HG02798 (cell line): ENCODE measurements at regions not wholly inside any gene's neighbourhood (a gene's known extent, or its start where the extent isn't known, plus 50 kb on each side); places are given as distances from the start of the nearest gene placed in this dataset.

ENCODE experiments used
- ATAC-seq: cut with Tn5 transposase; IDR thresholded peaks from one replicate; pipeline ENCODE4 v1.9.1; 2021; ENCODE audit warnings: mild to moderate bottlenecking; ENCODE audit not compliant: unreplicated experiment, poor library complexity

GRCh38 chr3:170785454-170785853 is 84.5 kb downstream of the RPL22L1 start:
- ATAC-seq: no peak

GRCh38 chr3:170784406-170784805 is 85.6 kb downstream of the RPL22L1 start:
- no peak for ATAC-seq

- ATAC-seq: no peak
Observed at GRCh38 chr3:170780955-170781354, 89.0 kb downstream of the RPL22L1 start.

DNA sequence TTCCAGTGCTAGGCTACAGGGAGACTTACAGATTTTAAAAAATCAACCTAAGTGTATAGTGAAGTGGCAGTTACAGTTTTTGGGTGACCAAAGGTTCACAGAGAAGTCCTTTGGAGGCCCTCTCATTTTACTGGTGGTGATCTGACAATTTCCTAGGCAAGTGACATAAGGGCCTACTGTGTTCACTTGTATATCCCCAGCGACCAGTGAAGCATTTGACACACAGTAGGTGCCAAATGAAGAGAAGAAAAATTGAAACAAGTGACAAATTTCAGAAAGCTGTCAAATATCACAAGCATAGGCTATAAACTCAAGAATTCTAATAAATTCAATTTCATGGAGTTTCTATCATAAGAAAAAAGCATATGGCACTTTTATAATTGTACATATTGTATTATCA is 89.5 kb downstream of the RPL22L1 start:
- ATAC-seq: no peak

DNA sequence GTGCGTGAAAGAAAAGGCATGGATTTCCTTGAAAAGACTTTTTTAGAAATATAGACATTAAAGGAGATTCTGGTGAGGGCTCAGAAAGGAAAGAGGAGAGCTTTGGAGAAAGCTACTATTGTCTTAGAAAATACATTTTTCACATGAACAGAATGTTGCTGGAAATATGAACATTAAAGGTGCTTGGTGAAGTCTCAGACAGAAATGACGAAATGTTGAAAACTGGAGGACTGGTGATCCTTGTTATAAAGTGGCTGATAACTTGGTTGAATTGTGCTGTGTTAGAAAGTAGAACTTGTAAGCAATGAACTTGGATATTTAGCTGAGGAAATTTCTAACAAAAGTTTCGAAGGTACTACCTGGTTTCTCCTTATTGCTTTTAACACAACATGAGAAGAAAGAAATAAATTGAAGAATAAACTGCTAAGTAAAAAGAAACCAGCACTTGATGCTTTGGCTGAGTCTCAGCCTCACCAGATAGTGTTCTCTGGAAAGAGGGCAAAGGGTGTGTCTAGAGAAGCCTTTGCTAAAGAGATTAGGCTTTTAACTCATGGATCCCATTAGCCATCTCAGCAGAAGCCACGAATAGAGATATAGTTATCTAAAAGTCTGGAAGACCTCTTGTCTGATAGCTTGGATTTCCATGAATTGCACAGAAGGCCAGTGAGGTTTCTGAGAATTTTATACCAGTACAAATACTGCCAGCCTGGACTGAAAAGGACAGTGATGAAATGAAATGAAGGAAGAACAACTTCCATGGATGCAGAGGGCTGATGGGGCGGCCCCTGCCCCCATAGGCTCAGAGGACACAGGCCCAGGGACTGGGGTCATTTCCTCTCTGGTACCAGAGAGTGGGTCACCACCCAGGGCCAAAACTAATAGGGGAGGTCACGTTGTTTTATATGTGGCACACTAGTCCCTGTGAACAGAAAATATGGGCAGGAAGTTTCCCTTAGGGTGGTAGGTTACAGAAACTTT is 91.5 kb downstream of the RPL22L1 start:
- ATAC-seq: no peak

DNA sequence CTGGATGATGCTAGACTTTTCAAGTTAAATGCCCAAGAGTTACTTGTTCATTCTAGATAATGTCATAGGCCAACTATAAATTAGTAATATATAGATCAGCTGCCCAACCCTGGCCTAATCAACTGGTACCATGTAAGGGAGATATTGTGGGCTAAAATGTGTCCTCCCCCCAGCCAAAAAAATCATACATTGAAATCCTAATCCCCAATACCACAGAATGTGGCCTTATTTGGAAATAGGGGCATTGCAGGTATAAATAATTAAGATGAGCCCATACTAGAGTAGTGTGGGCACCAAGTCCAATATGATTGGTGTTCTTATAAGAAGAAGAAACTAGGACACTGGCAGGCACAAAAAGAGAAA is 92.5 kb downstream of the RPL22L1 start:
- ATAC-seq: no peak

GRCh38 chr3:170776887-170777563 is 93.0 kb downstream of the RPL22L1 start:
- ATAC-seq: no peak

DNA sequence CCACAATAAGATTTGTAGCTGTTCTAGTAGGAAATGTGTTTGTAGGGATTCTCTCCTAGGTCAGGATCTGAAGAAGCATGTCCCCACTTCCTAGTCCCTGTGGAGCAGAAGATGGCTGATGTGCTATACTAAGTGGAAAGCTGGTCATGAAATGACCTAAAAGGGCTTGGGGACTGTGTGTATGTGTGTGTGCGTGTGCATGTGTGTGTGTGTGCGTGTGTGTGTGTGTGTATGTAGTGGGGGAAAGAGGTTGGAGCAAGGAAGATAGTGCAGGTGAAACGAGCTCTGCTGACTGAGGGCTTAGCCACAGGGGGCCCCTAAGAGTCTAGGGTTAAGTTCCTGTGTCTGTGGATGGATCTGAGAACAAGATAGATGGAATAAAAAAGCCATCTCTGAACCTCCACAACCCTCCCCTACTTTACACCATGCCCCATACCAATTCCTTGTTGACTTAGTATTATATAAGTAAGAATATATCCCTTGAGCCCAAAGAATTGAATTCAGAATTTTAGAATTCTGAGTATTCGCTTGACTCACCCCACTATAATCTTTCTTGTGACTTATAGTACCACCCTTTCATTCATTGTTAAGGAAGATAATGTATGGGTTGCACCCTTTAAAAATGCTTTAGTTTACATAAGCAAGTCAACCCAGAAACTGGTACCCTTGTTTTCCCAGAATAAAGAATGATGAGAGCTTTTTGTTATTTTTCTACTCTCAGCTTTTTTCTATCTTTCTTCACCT is 96.1 kb downstream of the RPL22L1 start:
- no peak for ATAC-seq

DNA sequence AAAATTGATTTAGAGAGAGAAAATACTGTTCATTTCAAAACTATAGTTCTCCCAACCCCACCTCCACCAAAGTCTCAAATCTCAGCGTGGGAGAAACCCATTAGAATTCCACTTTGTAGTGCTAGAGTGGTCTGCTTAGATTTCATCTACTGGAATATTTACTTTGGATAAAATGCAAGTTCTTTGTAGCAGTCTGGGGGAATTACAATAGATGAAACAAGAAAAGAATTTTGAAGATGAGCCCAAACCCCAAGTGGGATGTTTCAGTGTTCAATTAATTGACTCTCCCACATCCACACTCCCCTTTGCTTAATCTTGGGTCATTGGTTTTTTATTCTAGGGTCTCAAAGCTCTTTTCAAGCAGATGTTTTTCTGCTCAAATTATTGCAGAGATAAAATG is 97.8 kb downstream of the RPL22L1 start:
- ATAC-seq: no peak

DNA sequence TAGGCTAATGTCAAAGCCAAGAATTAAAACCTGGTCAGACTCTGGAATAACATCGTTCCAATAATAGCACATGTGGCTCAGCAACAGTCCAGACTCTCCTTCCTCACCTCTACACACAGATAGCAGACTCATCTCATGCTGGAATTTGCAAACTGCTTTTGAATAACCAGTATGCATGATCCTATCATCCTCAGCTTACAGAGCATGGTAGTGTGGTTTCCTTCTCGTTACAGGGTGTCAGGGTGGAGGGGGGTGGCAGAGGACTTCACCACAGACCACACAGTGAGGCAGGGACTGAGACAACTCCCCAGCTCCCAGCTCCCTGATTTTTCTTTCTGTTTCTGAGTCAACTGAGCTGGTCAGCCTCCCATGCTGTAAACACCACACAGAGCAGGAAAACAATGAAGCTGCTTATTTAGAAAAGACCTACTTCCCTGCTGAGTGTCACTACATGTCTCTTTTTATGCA is 101.6 kb downstream of the RPL22L1 start:
- ATAC-seq: no peak

- no peak for ATAC-seq
Observed at GRCh38 chr3:170767576-170767941, 102.4 kb downstream of the RPL22L1 start.

DNA sequence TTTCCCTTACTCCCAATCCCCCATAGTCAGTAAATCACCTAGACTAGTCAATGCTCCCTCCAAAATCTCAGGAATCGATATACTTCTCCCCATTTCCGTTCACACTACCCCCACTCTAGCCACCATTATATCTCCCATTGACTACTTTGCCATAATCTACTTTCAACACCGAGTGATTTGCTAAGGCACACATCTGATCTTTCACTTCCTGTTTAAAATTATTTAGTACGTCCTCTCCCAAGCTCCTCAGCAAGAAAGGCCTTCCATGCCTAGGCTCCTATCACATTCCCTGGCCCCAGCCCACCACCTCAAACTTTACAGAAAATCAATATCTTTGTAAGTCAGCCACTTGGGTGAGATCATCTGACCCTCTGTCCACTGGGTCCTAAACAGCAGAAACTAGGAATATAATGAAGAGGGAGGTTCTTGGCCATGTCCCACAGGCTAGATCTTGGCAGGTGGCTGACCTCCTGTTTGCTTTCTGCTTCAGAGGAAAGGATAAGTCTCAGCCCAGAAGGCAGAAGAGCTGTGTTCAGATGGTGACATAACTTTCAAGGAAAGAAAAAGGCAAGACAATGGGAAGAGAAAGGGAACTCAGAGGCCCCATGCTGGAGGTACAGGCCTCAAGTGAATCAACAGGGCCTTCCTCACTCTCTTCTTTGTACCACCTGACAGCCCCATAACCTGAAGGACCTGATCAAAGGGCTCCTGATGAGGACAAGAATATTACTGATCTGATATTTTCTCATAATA is 103.0 kb downstream of the RPL22L1 start:
- no peak for ATAC-seq

GRCh38 chr3:170766253-170766652 is 103.7 kb downstream of the RPL22L1 start:
- no peak for ATAC-seq

- no peak for ATAC-seq
Observed at GRCh38 chr3:170765419-170766078, 104.4 kb downstream of the RPL22L1 start.

- no peak for ATAC-seq
Observed at GRCh38 chr3:170764017-170764416, 106.0 kb downstream of the RPL22L1 start.

DNA sequence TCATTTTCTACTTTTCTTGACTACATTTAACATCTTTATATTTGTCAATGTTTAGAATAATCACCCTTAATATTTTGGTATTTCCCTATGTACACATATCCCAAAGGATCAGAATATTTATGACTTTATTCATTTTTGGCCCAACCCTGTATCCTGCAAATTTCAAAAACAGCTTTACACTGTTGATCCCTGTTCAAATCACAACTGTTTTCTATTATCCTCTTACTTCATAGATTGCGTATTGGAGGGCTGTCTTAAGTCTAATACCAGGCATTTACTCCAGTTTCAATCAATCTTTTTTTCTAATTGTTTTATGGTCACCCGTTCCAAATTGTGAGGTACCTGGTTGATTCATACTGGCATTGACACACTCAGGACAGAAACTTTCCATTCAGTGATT is 107.9 kb downstream of the RPL22L1 start:
- ATAC-seq: no peak

GRCh38 chr3:170761103-170761502 is 108.9 kb downstream of the RPL22L1 start:
- no peak for ATAC-seq

DNA sequence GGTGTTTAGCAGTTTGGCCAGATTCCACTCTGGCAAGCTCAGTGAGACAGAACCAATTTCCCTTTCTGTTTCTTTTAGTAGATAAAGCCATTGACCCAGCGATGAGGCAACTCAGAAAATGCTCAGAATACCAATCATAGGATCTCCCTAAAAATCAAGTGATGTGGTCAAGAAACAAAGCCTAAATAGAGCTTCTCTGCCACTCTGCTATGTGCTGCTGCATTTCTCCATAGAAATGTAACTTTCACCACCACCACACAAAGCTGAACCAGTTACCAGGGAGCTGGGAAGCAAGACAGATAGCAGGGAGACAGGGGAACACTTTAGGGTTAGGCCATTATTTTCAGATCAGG is 109.8 kb downstream of the RPL22L1 start:
- no peak for ATAC-seq

GRCh38 chr3:170759511-170760173 is 110.4 kb downstream of the RPL22L1 start:
- ATAC-seq: no peak
